ENCODE measurements at regions not wholly inside any gene's neighbourhood (a gene's known extent, or its start where the extent isn't known, plus 50 kb on each side); places are given as distances from the start of the nearest gene placed in this dataset.

GRCh38 chr1:56326056-56326455 is 253.3 kb downstream of the PLPP3 start:
- TF ChIP-seq, protein P1, sequence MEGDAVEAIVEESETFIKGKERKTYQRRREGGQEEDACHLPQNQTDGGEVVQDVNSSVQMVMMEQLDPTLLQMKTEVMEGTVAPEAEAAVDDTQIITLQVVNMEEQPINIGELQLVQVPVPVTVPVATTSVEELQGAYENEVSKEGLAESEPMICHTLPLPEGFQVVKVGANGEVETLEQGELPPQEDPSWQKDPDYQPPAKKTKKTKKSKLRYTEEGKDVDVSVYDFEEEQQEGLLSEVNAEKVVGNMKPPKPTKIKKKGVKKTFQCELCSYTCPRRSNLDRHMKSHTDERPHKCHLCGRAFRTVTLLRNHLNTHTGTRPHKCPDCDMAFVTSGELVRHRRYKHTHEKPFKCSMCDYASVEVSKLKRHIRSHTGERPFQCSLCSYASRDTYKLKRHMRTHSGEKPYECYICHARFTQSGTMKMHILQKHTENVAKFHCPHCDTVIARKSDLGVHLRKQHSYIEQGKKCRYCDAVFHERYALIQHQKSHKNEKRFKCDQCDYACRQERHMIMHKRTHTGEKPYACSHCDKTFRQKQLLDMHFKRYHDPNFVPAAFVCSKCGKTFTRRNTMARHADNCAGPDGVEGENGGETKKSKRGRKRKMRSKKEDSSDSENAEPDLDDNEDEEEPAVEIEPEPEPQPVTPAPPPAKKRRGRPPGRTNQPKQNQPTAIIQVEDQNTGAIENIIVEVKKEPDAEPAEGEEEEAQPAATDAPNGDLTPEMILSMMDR (IDR thresholded peaks at IDR 0.05; ENCODE audit: insufficient read depth, low read depth, low read length, missing control alignments): no peak
- DNase-seq (ENCODE audit: low read depth): no peak
- no peak overlapping the region for H3K4me3 ChIP-seq (ENCODE audit: low read depth, low read length)

- no peak for DNase-seq (ENCODE audit: low read depth)
- TF ChIP-seq, protein P1 (IDR thresholded peaks at IDR 0.05; ENCODE audit: insufficient read depth, low read depth, low read length, missing control alignments): no peak
- H3K4me3 ChIP-seq (ENCODE audit: low read depth, low read length): no peak overlapping the region
Observed at GRCh38 chr1:56324504-56324903, 254.9 kb downstream of the PLPP3 start.

GRCh38 chr1:56322211-56322610 is 257.2 kb downstream of the PLPP3 start:
- DNase-seq (ENCODE audit: low read depth): no peak
- TF ChIP-seq, protein P1 (IDR thresholded peaks at IDR 0.05; ENCODE audit: insufficient read depth, low read depth, low read length, missing control alignments): no peak
- H3K4me3 ChIP-seq (ENCODE audit: low read depth, low read length): no peak overlapping the region

DNA sequence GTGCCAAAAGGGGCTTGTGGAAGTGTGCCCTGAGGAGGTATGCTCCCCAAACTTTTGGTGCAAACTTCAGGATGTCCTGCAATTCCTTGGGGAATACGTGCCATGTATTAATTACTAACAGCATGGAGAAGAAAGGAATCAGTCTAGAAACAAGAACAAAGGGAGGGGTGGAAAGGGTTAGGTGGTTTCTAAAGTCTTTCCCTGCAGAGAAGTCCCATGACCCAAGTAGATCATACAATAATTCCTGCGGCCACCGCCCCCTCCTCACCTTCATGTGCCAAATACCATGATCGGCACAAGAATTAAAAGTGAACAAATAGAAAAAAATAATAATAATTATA is 258.2 kb downstream of the PLPP3 start:
- no peak overlapping the region for H3K4me3 ChIP-seq (ENCODE audit: low read depth, low read length)
- TF ChIP-seq, protein P1 (IDR thresholded peaks at IDR 0.05; ENCODE audit: insufficient read depth, low read depth, low read length, missing control alignments): no peak

DNA sequence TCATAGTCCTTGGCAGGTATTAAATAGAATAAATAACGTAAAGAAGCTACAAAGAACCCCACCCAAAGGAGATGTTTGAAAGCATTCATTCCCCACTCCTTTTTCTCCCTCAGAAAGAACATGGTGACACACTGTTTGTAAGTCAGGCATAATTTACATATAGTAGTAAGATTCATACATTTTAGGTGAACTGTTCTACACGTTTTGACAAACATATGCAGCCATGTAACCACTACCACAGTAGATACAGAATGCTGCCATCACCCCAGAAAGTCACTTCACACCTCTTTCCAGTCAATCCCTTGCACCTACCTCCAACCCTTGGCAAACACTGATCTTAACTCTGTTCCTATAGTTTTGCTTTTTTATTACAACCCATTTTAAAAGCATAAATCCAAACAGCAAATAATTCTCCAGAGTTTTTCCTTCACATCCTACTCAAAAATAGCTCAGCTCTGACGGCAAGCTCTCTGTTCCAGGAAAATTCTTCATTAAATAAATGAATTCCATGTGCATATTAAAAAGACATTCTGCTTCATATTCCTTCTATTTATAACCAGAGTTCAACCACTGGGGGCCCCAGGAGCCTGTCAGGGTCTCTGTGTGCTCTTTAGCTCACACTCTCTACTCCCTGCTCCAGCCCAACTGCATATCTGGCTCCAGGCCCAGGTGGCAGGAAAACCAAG is 258.8 kb downstream of the PLPP3 start:
- no peak overlapping the region for H3K4me3 ChIP-seq (ENCODE audit: low read depth, low read length)
- no peak for DNase-seq (ENCODE audit: low read depth)
- TF ChIP-seq, protein P1 (IDR thresholded peaks at IDR 0.05; ENCODE audit: insufficient read depth, low read depth, low read length, missing control alignments): no peak

More for the DNA sequence above, 258.2 kb downstream of the PLPP3 start:
- no peak for DNase-seq (ENCODE audit: low read depth)

DNA sequence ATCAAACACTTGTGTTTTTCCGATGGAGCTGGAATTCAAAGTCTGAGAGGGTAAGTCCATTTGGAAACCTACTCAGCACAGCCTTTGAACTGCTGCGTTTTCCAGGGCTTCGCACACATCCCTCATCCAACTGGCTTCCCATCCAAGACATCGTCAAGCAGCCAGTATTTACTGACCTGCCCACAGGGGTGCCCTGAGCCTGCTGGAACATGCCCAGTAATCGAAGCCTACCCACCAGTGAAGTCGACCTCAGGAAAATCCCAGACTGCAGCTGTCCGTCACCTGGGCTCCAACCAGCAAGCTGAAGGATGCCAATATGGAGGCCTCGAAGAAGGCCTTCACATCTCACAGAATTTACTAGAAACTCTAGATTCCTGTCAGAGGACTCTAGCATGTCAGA is 261.6 kb downstream of the PLPP3 start:
- TF ChIP-seq, protein P1 (IDR thresholded peaks at IDR 0.05; ENCODE audit: insufficient read depth, low read depth, low read length, missing control alignments): no peak
- no peak overlapping the region for H3K4me3 ChIP-seq (ENCODE audit: low read depth, low read length)
- no peak for DNase-seq (ENCODE audit: low read depth)
